GM23248 (cell line): ENCODE measurements at regions not wholly inside any gene's neighbourhood (a gene's known extent, or its start where the extent isn't known, plus 50 kb on each side); places are given as distances from the start of the nearest gene placed in this dataset.

Source experiments
- EZH2 ChIP-seq: fragments of 200-600 bp; sonication (generic); IDR thresholded peaks from 2 replicates; pipeline ENCODE4 v1.6.1; 2018; ENCODE audit warnings: antibody characterized with exemption, mild to moderate bottlenecking; ENCODE audit not compliant: insufficient read depth, poor library complexity, severe bottlenecking
- EZH2phosphoT487 ChIP-seq: fragments of 200-600 bp; sonication (generic); IDR thresholded peaks from 2 replicates; pipeline ENCODE4 v1.6.1; 2018; ENCODE audit warnings: antibody characterized with exemption, moderate library complexity, mild to moderate bottlenecking, low read depth; ENCODE audit not compliant: insufficient read depth

DNA sequence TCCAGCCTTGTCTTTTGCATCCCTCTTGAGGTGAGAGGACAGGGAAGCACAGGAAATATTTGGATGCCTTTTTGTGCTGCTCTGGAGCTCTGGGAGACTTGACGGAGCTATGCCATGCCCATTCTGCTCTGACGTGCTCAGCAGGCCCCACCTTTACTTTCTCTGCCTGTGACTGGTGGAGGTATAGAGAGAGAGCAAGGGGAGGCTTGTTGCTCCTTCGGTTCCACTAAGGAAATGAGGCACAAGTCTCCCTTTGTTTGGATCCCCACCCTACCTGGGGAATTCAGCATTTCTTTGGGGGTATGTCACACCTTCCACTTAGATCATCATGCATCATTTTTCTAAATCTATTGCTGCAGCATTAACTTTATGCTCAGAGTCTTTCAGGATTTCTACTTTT is 121.8 kb upstream of the CNTLN start:
- TF ChIP-seq EZH2 (no peak), EZH2phosphoT487 (no peak)
